HCT116 (cell line): ENCODE measurements at regions not wholly inside any gene's neighbourhood (a gene's known extent, or its start where the extent isn't known, plus 50 kb on each side); places are given as distances from the start of the nearest gene placed in this dataset.

Source experiments
- ATAC-seq: fragments of 200-7000 bp; cut with Tn5 transposase; 2 replicates; pipeline ENCODE4 v1.9.1; 2020; ENCODE audit warnings: mild to moderate bottlenecking, moderate library complexity
- BruUV-seq: library from RNA; stranded (reverse); fragments of 400-500 nt; replicated peaks from 2 replicates; lab custom pipeline; 2021; lab: Mats Ljungman, UMichigan
- CTCF ChIA-PET: fragments of 300-600 bp; sonication (Branson Sonifier 250); formaldehyde crosslinking; loops from one replicate; lab custom pipeline; 2021; ENCODE audit warnings: antibody characterized with exemption; lab: Charles Lee
- POLR2A ChIA-PET: fragments of 300-600, 350-600 bp; sonication (Branson Sonifier 250); formaldehyde crosslinking; loops from one replicate; lab custom pipeline; 2021; ENCODE audit warnings: antibody characterized with exemption; lab: Charles Lee
- RAD21 ChIA-PET, 2 experiments: fragments of 300-600 bp; sonication (Branson Sonifier 250); formaldehyde crosslinking; loops; one replicate each; lab custom pipeline; 2023; ENCODE audit warnings: low total read pairs in 2 of 2; ENCODE audit not compliant: uncharacterized antibody in 2 of 2, unreplicated experiment in 2 of 2, low non-redundant PET in 1 of 2; lab: Charles Lee
- DNase-seq: peaks from one replicate; pipeline ENCODE4 v3.0.0-alpha.2; 2010; ENCODE audit warnings: low read depth, low spot score
- H2AFZ ChIP-seq: fragments of 200-600 bp; shearing (Covaris generic), sonication (generic); 2 replicates; pipeline ENCODE4 v1.6.1; 2017; ENCODE audit warnings: low read depth, mixed run types, mixed read lengths, antibody characterized with exemption, low read length; ENCODE audit not compliant: poor library complexity, severe bottlenecking
- H3K27ac ChIP-seq: 2 replicates; pipeline ENCODE4 v1.5.1; 2012; ENCODE audit warnings: low read depth, low read length
- H3K27me3 ChIP-seq: fragments of 200-600 bp; sonication (generic); 2 replicates; pipeline ENCODE4 v1.6.1; 2016; ENCODE audit warnings: mixed run types, low read length, mixed read lengths; ENCODE audit not compliant: insufficient read depth
- H3K36me3 ChIP-seq, 2 experiments: fragments of 200-500 bp in 1 of 2; fragments of 200-600 bp in 1 of 2; sonication (Bioruptor generic) in 1 of 2; sonication (generic) in 1 of 2; 2 replicates each; pipeline versions ENCODE4 v1.5.1 to v1.6.1; 2014 to 2016; ENCODE audit warnings: low read length in 2 of 2, inconsistent platforms in 1 of 2, mixed read lengths in 1 of 2, mixed run types in 1 of 2; ENCODE audit not compliant: insufficient read depth in 2 of 2, control insufficient read depth in 1 of 2
- H3K4me1 ChIP-seq, 2 experiments: fragments of 200-600 bp in 1 of 2; sonication (generic) in 1 of 2; 2 replicates each; pipeline versions ENCODE4 v1.5.1 to v1.6.1; 2012 to 2017; ENCODE audit warnings: low read length in 2 of 2, inconsistent platforms in 1 of 2, mild to moderate bottlenecking in 1 of 2, mixed read lengths in 1 of 2, mixed run types in 1 of 2, moderate library complexity in 1 of 2; ENCODE audit not compliant: insufficient read depth in 2 of 2, control insufficient read depth in 1 of 2
- H3K4me2 ChIP-seq: fragments of 200-600 bp; sonication (generic); 2 replicates; pipeline ENCODE4 v1.6.1; 2017; ENCODE audit warnings: mixed run types, low read length, mixed read lengths
- H3K4me3 ChIP-seq, 2 experiments: fragments of 200-600 bp in 1 of 2; sonication (generic) in 1 of 2; replicated peaks in 1 of 2; 2 replicates each; pipeline ENCODE4 v1.5.1; 2011 to 2016; ENCODE audit warnings: low read length in 2 of 2, control low read depth in 1 of 2, low read depth in 1 of 2, mild to moderate bottlenecking in 1 of 2, mixed read lengths in 1 of 2, mixed run types in 1 of 2
- H3K79me2 ChIP-seq: fragments of 200-600 bp; sonication (generic); 2 replicates; pipeline ENCODE4 v1.6.1; 2017; ENCODE audit warnings: mild to moderate bottlenecking, mixed run types, low read length, moderate library complexity, mixed read lengths; ENCODE audit not compliant: insufficient read depth
- H3K9ac ChIP-seq: fragments of 200-600 bp; sonication (generic); 2 replicates; pipeline ENCODE4 v1.6.1; 2016; ENCODE audit warnings: low read length, mixed read lengths
- H3K9me2 ChIP-seq: fragments of 200-600 bp; sonication (generic), shearing (Covaris generic); 2 replicates; pipeline ENCODE4 v1.6.1; 2017; ENCODE audit warnings: mixed run types, mild to moderate bottlenecking, moderate library complexity; ENCODE audit not compliant: insufficient read depth
- H3K9me3 ChIP-seq, 2 experiments: fragments of 200-500 bp in 1 of 2; fragments of 200-600 bp in 1 of 2; sonication (Bioruptor generic) in 1 of 2; sonication (generic) in 1 of 2; 2 replicates each; pipeline ENCODE4 v1.6.1; 2014 to 2017; ENCODE audit warnings: low read length in 2 of 2, mixed read lengths in 2 of 2, inconsistent platforms in 1 of 2, low read depth in 1 of 2, mild to moderate bottlenecking in 1 of 2, mixed run types in 1 of 2, moderate library complexity in 1 of 2; ENCODE audit not compliant: control insufficient read depth in 1 of 2, insufficient read depth in 1 of 2
- H4K20me1 ChIP-seq: fragments of 200-600 bp; sonication (generic), shearing (Covaris generic); 2 replicates; pipeline ENCODE4 v1.6.1; 2017; ENCODE audit warnings: mixed run types, mild to moderate bottlenecking, moderate library complexity; ENCODE audit not compliant: insufficient read depth
- CTCF ChIP-seq, 3 experiments: fragments of 200-600 bp in 1 of 3; sonication (generic) in 1 of 3; IDR thresholded peaks in 2 of 3; conservative IDR thresholded peaks in 1 of 3; 2 replicates each; pipeline ENCODE4 v1.5.1; 2012 to 2017; ENCODE audit warnings: low read depth in 2 of 3, low read length in 2 of 3, antibody characterized with exemption in 1 of 3, borderline replicate concordance in 1 of 3, control low read depth in 1 of 3, mild to moderate bottlenecking in 1 of 3, mixed read lengths in 1 of 3, mixed run types in 1 of 3, moderate library complexity in 1 of 3; ENCODE audit not compliant: insufficient read depth in 1 of 3
- EGR1 ChIP-seq: IDR thresholded peaks from 2 replicates; pipeline ENCODE4 v1.6.1; 2012; ENCODE audit warnings: low read depth
- EZH2phosphoT487 ChIP-seq: fragments of 200-600 bp; IDR thresholded peaks from 2 replicates; pipeline ENCODE4 v1.6.1; 2018; ENCODE audit warnings: antibody characterized with exemption, borderline replicate concordance
- JUND ChIP-seq: IDR thresholded peaks from 2 replicates; pipeline ENCODE4 v1.6.1; 2012
- POLR2A ChIP-seq: IDR thresholded peaks from 2 replicates; pipeline ENCODE4 v1.7.0; 2011; ENCODE audit warnings: borderline replicate concordance; ENCODE audit not compliant: insufficient read depth, insufficient read length; ENCODE audit errors: extremely low read depth
- TCF7L2 ChIP-seq: IDR thresholded peaks from 2 replicates; pipeline ENCODE4 v1.7.0; 2011; ENCODE audit warnings: borderline replicate concordance, inconsistent platforms; ENCODE audit not compliant: insufficient read depth, insufficient read length; ENCODE audit errors: extremely low read depth
- ZBTB33 ChIP-seq: IDR thresholded peaks from 2 replicates; pipeline ENCODE4 v1.6.1; 2011; ENCODE audit warnings: mild to moderate bottlenecking, low read length, moderate library complexity; ENCODE audit not compliant: insufficient replicate concordance; ENCODE audit errors: extremely low read depth
- ZNF274 ChIP-seq: fragments of 200-500 bp; sonication (Bioruptor generic); IDR thresholded peaks from 2 replicates; pipeline ENCODE4 v1.6.1; 2014; ENCODE audit warnings: mild to moderate bottlenecking, low read depth, low read length, inconsistent platforms
- intact Hi-C: fragments of 100-400 bp; cut with micrococcal nuclease; formaldehyde crosslinking; loops from 2 replicates; pipeline ENCODE4 v1.10.0; 2022

GRCh38 chr6:140932909-140933308 is 1199.8 kb upstream of the GJE1 start:
- H3K9me2 ChIP-seq: no peaks in the 10 kb centered on the region
- intact Hi-C loops: no loop called here
- no peak overlapping the region for H2AFZ ChIP-seq
- ChIA-PET RAD21 (no interaction called here), CTCF (no interaction called here), POLR2A (no interaction called here)
- no peak overlapping the region for H3K4me3 ChIP-seq
- DNase-seq: no peak
- no peak overlapping the region for H3K27ac ChIP-seq
- no peaks in the 10 kb centered on the region for H3K79me2 ChIP-seq
- no peaks in the 10 kb centered on the region for H3K27me3 ChIP-seq
- no peaks in the 10 kb centered on the region for H3K9me3 ChIP-seq
- no peaks in the 10 kb centered on the region for H3K36me3 ChIP-seq
- no peaks in the 10 kb centered on the region for H3K4me1 ChIP-seq
- H3K9ac ChIP-seq: no peak overlapping the region
- no peak overlapping the region for H3K4me2 ChIP-seq
- TF ChIP-seq TCF7L2 (no peak), ZNF274 (no peak), EZH2phosphoT487 (no peak), POLR2A (no peak), ZBTB33 (no peak), CTCF (IDR thresholded peaks at IDR 0.05 in 2 of 3, conservative IDR thresholded peaks at IDR 0.05 in 1 of 3; ENCODE audit: borderline replicate concordance in 1 of 3, insufficient read depth in 1 of 3, low read depth in 2 of 3, low read length in 2 of 3) (no peak), EGR1 (no peak), JUND (no peak)
- no peak for ATAC-seq
- H4K20me1 ChIP-seq: no peaks in the 10 kb centered on the region
- no TSS peak for BruUV-seq
